SK-N-SH (cell line): ENCODE measurements at regions not wholly inside any gene's neighbourhood (a gene's known extent, or its start where the extent isn't known, plus 50 kb on each side); places are given as distances from the start of the nearest gene placed in this dataset.

ENCODE experiments used
- CTCF ChIA-PET: fragments of 300-600, 350-600 bp; formaldehyde crosslinking; extraction: SDS; loops from one replicate; lab custom pipeline; 2021; lab: Yijun Ruan, JAX
- POLR2A ChIA-PET: fragments of 350-600 bp; sonication (Branson Sonifier 250); formaldehyde crosslinking; extraction: SDS; loops from one replicate; lab custom pipeline; 2020; ENCODE audit warnings: antibody characterized with exemption, inconsistent platforms; lab: Yijun Ruan, JAX
- DNase-seq: peaks from one replicate; pipeline ENCODE4 v3.0.0; 2012
- H2AFZ ChIP-seq: fragments of 200-600 bp; sonication (generic); 2 replicates; pipeline ENCODE4 v1.8.1; 2016; ENCODE audit warnings: antibody characterized with exemption, mild to moderate bottlenecking, low read depth
- H3F3A ChIP-seq: fragments of 200-600 bp; sonication (generic); replicated peaks from 2 replicates; pipeline ENCODE3; 2016; ENCODE audit warnings: antibody characterized with exemption, mild to moderate bottlenecking; ENCODE audit not compliant: insufficient read depth
- H3K27ac ChIP-seq, 2 experiments: fragments of 200-500 bp in 1 of 2; fragments of 200-600 bp in 1 of 2; sonication (Bioruptor generic) in 1 of 2; sonication (generic), shearing (Covaris generic) in 1 of 2; 2 replicates each; pipeline versions ENCODE4 v1.5.1 to v1.6.1; 2014 to 2016; ENCODE audit warnings: low read depth in 2 of 2, inconsistent platforms in 1 of 2, low read length in 1 of 2, mild to moderate bottlenecking in 1 of 2, mixed read lengths in 1 of 2
- H3K27me3 ChIP-seq: fragments of 200-600 bp; sonication (generic), shearing (Covaris generic); 2 replicates; pipeline ENCODE4 v1.6.1; 2016; ENCODE audit warnings: mixed run types; ENCODE audit not compliant: insufficient read depth
- H3K36me3 ChIP-seq, 2 experiments: fragments of 200-500 bp in 1 of 2; fragments of 200-600 bp in 1 of 2; sonication (Bioruptor generic) in 1 of 2; sonication (generic) in 1 of 2; replicated peaks in 1 of 2; 2 replicates each; pipeline versions ENCODE3 to v1.5.1; 2014 to 2016; ENCODE audit warnings: low read length in 1 of 2, mild to moderate bottlenecking in 1 of 2; ENCODE audit not compliant: insufficient read depth in 2 of 2, control insufficient read depth in 1 of 2
- H3K4me1 ChIP-seq, 2 experiments: fragments of 200-500 bp in 1 of 2; fragments of 200-600 bp in 1 of 2; sonication (Bioruptor generic) in 1 of 2; sonication (generic), shearing (Covaris generic) in 1 of 2; 2 replicates each; pipeline versions ENCODE4 v1.5.1 to v1.6.1; 2014 to 2016; ENCODE audit warnings: low read depth in 1 of 2, low read length in 1 of 2, mixed run types in 1 of 2; ENCODE audit not compliant: insufficient read depth in 2 of 2, control insufficient read depth in 1 of 2
- H3K4me2 ChIP-seq: fragments of 200-600 bp; sonication (generic), shearing (Covaris generic); 2 replicates; pipeline ENCODE4 v1.6.1; 2017; ENCODE audit warnings: mixed run types
- H3K4me3 ChIP-seq, 2 experiments: fragments of 200-500 bp in 1 of 2; fragments of 200-600 bp in 1 of 2; sonication (Bioruptor generic) in 1 of 2; sonication (generic), shearing (Covaris generic) in 1 of 2; 2 replicates each; pipeline versions ENCODE4 v1.5.1 to v1.8.1; 2014 to 2016; ENCODE audit warnings: low read depth in 2 of 2, inconsistent platforms in 1 of 2, low read length in 1 of 2, mild to moderate bottlenecking in 1 of 2, mixed read lengths in 1 of 2, moderate library complexity in 1 of 2
- H3K79me2 ChIP-seq: fragments of 200-600 bp; sonication (generic); 2 replicates; pipeline ENCODE4 v1.8.1; 2017; ENCODE audit warnings: mild to moderate bottlenecking; ENCODE audit not compliant: insufficient read depth
- H3K9ac ChIP-seq: fragments of 200-600 bp; sonication (generic); 2 replicates; pipeline ENCODE4 v1.6.1; 2017; ENCODE audit warnings: mixed run types
- H3K9me2 ChIP-seq: fragments of 200-600 bp; sonication (generic); 2 replicates; pipeline ENCODE4 v1.6.1; 2017; ENCODE audit warnings: mixed run types
- H3K9me3 ChIP-seq: fragments of 200-600 bp; sonication (generic); 2 replicates; pipeline ENCODE4 v1.6.1; 2017; ENCODE audit warnings: mixed run types, mild to moderate bottlenecking, moderate library complexity
- H4K20me1 ChIP-seq: fragments of 200-600 bp; sonication (generic); 2 replicates; pipeline ENCODE4 v1.6.1; 2017; ENCODE audit warnings: mild to moderate bottlenecking, mixed run types; ENCODE audit not compliant: insufficient read depth
- ELF1 ChIP-seq: IDR thresholded peaks from 2 replicates; pipeline ENCODE4 v1.4.0; 2012
- EP300 ChIP-seq, 2 experiments: IDR thresholded peaks; 2 replicates each; pipeline versions ENCODE4 v1.4.0 to v1.6.1; 2012; ENCODE audit warnings: borderline replicate concordance in 1 of 2, low read depth in 1 of 2, low read length in 1 of 2
- EZH2phosphoT487 ChIP-seq: fragments of 200-600 bp; sonication (generic); IDR thresholded peaks from 2 replicates; pipeline ENCODE4 v1.6.1; 2017; ENCODE audit warnings: low read depth, mixed run types, mild to moderate bottlenecking, antibody characterized with exemption, moderate library complexity, borderline replicate concordance
- FOXJ3 ChIP-seq: sonication (generic); formaldehyde crosslinking; IDR thresholded peaks from 2 replicates; pipeline ENCODE4 v1.5.1; 2020; ENCODE audit warnings: mild to moderate bottlenecking, missing genetic modification reagents
- GABPA ChIP-seq: IDR thresholded peaks from 2 replicates; pipeline ENCODE4 v1.4.0; 2012; ENCODE audit warnings: low read depth, mild to moderate bottlenecking
- JUND ChIP-seq: IDR thresholded peaks from 2 replicates; pipeline ENCODE4 v1.4.0; 2012
- MEF2A ChIP-seq: IDR thresholded peaks from 2 replicates; pipeline ENCODE4 v1.4.0; 2012; ENCODE audit warnings: low read depth, borderline replicate concordance
- MXI1 ChIP-seq: IDR thresholded peaks from 2 replicates; pipeline ENCODE4 v1.6.1; 2012; ENCODE audit warnings: mild to moderate bottlenecking, low read depth, low read length, improper control_type of control experiment
- NRF1 ChIP-seq: IDR thresholded peaks from 2 replicates; pipeline ENCODE4 v1.6.1; 2012; ENCODE audit warnings: low read depth, mild to moderate bottlenecking, low read length
- POLR2AphosphoS5 ChIP-seq: IDR thresholded peaks from 2 replicates; pipeline ENCODE4 v1.6.1; 2012; ENCODE audit warnings: low read depth, low read length
- RAD21 ChIP-seq: IDR thresholded peaks from 2 replicates; pipeline ENCODE4 v1.6.1; 2012; ENCODE audit warnings: mild to moderate bottlenecking, low read length
- RCOR1 ChIP-seq: fragments of 150-350 bp; IDR thresholded peaks from 2 replicates; pipeline ENCODE4 v1.6.1; 2017; ENCODE audit warnings: antibody characterized with exemption, low read length
- TEAD4 ChIP-seq: IDR thresholded peaks from 2 replicates; pipeline ENCODE4 v1.4.0; 2012; ENCODE audit warnings: mild to moderate bottlenecking, borderline replicate concordance; ENCODE audit not compliant: insufficient read depth
- YY1 ChIP-seq: IDR thresholded peaks from 2 replicates; pipeline ENCODE4 v1.4.0; 2012; ENCODE audit warnings: low read depth, mild to moderate bottlenecking
- WGBS: methylation state at CpG from one replicate; pipeline ENCODE4 v1.1.6; 2017; ENCODE audit warnings: low lambda C conversion rate; 5-methylcytosine and 5-hydroxymethylcytosine counted together
- TF ChIP-seq, protein P1 (sequence below): fragments of 150-350 bp; IDR thresholded peaks from 2 replicates; pipeline ENCODE4 v1.6.1; 2016; ENCODE audit warnings: mild to moderate bottlenecking, low read depth, low read length
- TF ChIP-seq, protein P2 (sequence below): IDR thresholded peaks from 2 replicates; pipeline ENCODE4 v1.4.0; 2012; ENCODE audit warnings: low read depth
- TF ChIP-seq, protein P3 (sequence below): IDR thresholded peaks from 2 replicates; pipeline ENCODE4; 2012
- TF ChIP-seq, protein P4 (sequence below): fragments of 150-350 bp; IDR thresholded peaks from 2 replicates; pipeline ENCODE4 v1.6.1; 2017; ENCODE audit warnings: antibody characterized with exemption, low read length, low read depth, borderline replicate concordance

DNA sequence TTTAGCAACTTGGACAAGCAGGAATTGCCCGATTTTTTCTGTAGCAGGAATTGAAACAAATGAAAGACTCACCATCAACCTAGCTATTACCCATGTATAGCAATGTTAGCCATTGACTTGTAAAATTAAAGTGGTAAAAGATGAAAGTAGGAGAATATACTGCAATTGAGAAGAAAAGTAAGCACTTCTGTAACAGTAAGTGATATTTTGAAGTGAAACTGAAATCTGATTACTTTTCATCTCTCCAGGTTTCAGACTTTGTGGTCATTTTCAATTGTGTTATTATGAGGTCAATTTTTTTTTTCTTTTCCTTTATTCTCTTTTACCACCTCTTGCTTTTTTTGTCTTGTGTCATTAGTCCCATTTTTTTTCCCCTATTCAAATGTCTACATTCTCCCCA is 1078.2 kb downstream of the ZPLD1 start:
- H2AFZ ChIP-seq, result no peak overlapping the region
- H3F3A ChIP-seq, result no peaks in the 10 kb centered on the region
- ChIA-PET POLR2A (no interaction called here), CTCF (no interaction called here)
- no peaks in the 10 kb centered on the region for H4K20me1 ChIP-seq
- no peaks in the 10 kb centered on the region for H3K9me3 ChIP-seq
- DNase-seq, result no peak
- no peaks in the 10 kb centered on the region for H3K79me2 ChIP-seq
- H3K4me3 ChIP-seq, result no peak overlapping the region
- no peaks in the 10 kb centered on the region; a peak in 1 of 4 replicates for H3K4me1 ChIP-seq
- TF ChIP-seq YY1 (no peak), ELF1 (no peak), EP300 (IDR thresholded peaks at IDR 0.05; ENCODE audit: borderline replicate concordance in 1 of 2, low read depth in 1 of 2, low read length in 1 of 2) (no peak), NRF1 (no peak), RCOR1 (no peak), FOXJ3 (CRISPR knock-in tag) (no peak), GABPA (no peak), MEF2A (no peak), EZH2phosphoT487 (no peak)
- TF ChIP-seq, protein P1, sequence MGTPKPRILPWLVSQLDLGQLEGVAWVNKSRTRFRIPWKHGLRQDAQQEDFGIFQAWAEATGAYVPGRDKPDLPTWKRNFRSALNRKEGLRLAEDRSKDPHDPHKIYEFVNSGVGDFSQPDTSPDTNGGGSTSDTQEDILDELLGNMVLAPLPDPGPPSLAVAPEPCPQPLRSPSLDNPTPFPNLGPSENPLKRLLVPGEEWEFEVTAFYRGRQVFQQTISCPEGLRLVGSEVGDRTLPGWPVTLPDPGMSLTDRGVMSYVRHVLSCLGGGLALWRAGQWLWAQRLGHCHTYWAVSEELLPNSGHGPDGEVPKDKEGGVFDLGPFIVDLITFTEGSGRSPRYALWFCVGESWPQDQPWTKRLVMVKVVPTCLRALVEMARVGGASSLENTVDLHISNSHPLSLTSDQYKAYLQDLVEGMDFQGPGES, result no peak
- TF ChIP-seq, protein P2, sequence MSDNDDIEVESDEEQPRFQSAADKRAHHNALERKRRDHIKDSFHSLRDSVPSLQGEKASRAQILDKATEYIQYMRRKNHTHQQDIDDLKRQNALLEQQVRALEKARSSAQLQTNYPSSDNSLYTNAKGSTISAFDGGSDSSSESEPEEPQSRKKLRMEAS, result no peak
- TF ChIP-seq, protein P3, sequence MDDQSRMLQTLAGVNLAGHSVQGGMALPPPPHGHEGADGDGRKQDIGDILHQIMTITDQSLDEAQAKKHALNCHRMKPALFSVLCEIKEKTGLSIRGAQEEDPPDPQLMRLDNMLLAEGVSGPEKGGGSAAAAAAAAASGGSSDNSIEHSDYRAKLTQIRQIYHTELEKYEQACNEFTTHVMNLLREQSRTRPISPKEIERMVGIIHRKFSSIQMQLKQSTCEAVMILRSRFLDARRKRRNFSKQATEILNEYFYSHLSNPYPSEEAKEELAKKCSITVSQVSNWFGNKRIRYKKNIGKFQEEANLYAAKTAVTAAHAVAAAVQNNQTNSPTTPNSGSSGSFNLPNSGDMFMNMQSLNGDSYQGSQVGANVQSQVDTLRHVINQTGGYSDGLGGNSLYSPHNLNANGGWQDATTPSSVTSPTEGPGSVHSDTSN, result no peak
- TF ChIP-seq, protein P4, sequence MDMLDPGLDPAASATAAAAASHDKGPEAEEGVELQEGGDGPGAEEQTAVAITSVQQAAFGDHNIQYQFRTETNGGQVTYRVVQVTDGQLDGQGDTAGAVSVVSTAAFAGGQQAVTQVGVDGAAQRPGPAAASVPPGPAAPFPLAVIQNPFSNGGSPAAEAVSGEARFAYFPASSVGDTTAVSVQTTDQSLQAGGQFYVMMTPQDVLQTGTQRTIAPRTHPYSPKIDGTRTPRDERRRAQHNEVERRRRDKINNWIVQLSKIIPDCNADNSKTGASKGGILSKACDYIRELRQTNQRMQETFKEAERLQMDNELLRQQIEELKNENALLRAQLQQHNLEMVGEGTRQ, result no peak
- WGBS, result 54% methylated on average over 1 of the region's 1 CpG
- H3K27me3 ChIP-seq, result no peaks in the 10 kb centered on the region
- no peak overlapping the region for H3K4me2 ChIP-seq
- no peaks in the 10 kb centered on the region; the same call in 1 of the 2 replicates for H3K9me2 ChIP-seq
- no peaks in the 10 kb centered on the region for H3K36me3 ChIP-seq
- no peak overlapping the region for H3K9ac ChIP-seq
- no peak overlapping the region for H3K27ac ChIP-seq

DNA sequence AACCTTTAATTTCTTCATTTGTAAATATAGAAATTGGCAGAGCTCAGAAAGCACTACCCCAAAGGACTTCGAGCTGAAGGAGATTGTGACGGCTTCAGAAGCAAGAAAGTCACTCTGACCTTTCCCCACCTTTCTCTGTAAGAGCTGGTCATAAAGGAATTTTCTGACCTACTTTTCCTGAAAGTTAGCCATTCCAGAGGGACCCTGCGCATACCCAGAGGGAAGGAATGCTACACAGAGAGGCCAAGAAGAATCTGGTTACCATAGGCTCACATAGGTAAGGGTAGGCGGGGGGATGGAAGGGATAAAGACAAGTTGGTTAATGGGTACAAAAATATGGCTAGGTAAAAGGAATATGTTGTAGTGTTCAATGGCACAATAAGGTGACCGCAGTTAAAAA is 1080.3 kb downstream of the ZPLD1 start:
- no peak overlapping the region for H3K4me2 ChIP-seq
- TF ChIP-seq YY1 (no peak), EP300 (IDR thresholded peaks at IDR 0.05; ENCODE audit: borderline replicate concordance in 1 of 2, low read depth in 1 of 2, low read length in 1 of 2) (no peak), MXI1 (no peak), POLR2AphosphoS5 (no peak), TEAD4 (no peak), JUND (no peak), NRF1 (no peak), RAD21 (no peak), MEF2A (no peak)
- TF ChIP-seq, protein P4, result no peak
- H3K4me3 ChIP-seq, result no peak overlapping the region
- no peaks in the 10 kb centered on the region for H3F3A ChIP-seq
- no peaks in the 10 kb centered on the region; the same call in 1 of the 2 replicates for H3K9me2 ChIP-seq
- H3K4me1 ChIP-seq, result no peaks in the 10 kb centered on the region; a peak in 1 of 4 replicates
- H3K9ac ChIP-seq, result no peak overlapping the region
- H3K27me3 ChIP-seq, result no peaks in the 10 kb centered on the region
- ChIA-PET CTCF (no interaction called here), POLR2A (no interaction called here)
- no peak overlapping the region for H3K27ac ChIP-seq
- no peaks in the 10 kb centered on the region for H3K79me2 ChIP-seq
- no peaks in the 10 kb centered on the region for H3K9me3 ChIP-seq
- WGBS, result 82% methylated on average over 5 of the region's 5 CpGs
- no peaks in the 10 kb centered on the region for H4K20me1 ChIP-seq
- DNase-seq, result no peak
- no peaks in the 10 kb centered on the region for H3K36me3 ChIP-seq
- no peak overlapping the region for H2AFZ ChIP-seq
